NCI-H2196 treated with DMSO at 0.1 percent for 48 hours (cell line): ENCODE measurements at regions not wholly inside any gene's neighbourhood (a gene's known extent, or its start where the extent isn't known, plus 50 kb on each side); places are given as distances from the start of the nearest gene placed in this dataset.
"Not testable (repeated sequence)": the region's sequence is repeated elsewhere in the genome, so short reads cannot be mapped to it uniquely, and the experiment has no call there.

ENCODE experiments used
- DNase-seq: peaks from one replicate; lab custom pipeline; 2025; ENCODE audit not compliant: unreplicated experiment; lab: John Stamatoyannopoulos, UW

- DNase-seq = no peak
These were observed 127.3 kb downstream of the SPATA31D1 start for GRCh38 chr9:82115900-82116299.

- no peak for DNase-seq
These were observed 128.0 kb downstream of the SPATA31D1 start for GRCh38 chr9:82116556-82116955.

DNA sequence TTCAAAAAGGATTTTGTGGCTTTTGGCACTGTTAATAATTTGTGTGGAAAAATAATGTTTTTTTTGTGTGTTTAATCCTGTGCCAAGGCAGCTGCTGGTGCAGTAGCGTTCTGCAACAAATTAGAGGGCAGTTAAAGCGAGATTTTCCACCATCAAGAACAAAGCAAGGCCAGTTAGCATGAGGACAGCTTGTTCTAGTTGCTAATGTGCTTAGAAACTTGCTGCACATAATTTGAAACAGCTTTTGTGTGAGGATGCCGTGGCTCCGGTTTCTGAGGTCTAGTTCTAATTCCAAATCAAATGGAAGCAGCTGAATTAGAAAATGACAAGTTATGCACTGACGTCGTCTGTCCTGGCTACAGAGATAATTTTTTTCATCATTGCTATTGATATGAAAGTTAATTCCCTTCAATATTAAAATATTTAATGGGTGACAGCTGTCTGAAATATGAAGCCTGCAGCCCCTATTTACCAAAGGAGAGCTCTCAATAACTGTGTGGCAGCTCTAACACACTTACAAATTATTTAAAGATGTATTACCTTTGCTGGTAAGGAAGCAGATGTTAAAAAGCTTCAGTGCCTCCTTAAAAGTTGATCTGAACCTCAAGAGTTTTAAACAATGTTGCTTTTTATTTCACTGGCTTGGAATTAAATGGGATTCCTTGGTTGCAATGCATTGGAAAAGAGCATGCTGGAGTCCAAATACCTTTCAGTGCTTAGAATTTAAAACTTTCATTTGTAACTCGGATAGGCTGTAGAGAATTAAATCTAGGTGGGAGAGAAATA, 128.6 kb downstream of the SPATA31D1 start:
- DNase-seq = no peak

GRCh38 chr9:82122731-82123130, 134.2 kb downstream of the SPATA31D1 start:
- DNase-seq = no peak

GRCh38 chr9:82124090-82124489, 135.5 kb downstream of the SPATA31D1 start:
- no peak for DNase-seq

DNA sequence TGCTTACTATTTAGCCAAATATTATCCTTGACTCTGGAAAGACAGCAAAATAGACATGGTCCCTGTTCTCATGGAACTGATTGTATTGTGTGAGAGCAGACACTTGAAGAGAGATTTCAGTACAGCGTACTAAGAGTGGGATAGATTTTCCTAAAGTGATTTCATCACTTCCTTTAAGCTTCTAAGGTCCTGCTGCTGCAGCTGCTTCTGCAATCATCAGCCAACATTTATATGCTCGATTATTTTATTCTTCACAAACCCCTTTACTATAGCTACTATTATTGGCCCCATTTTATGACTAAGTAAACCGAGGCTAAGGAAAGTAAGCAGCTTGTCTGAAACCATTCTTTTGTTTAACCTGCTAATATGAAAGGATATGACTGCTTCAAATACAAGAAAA, 137.7 kb downstream of the SPATA31D1 start:
- DNase-seq = no peak

DNA sequence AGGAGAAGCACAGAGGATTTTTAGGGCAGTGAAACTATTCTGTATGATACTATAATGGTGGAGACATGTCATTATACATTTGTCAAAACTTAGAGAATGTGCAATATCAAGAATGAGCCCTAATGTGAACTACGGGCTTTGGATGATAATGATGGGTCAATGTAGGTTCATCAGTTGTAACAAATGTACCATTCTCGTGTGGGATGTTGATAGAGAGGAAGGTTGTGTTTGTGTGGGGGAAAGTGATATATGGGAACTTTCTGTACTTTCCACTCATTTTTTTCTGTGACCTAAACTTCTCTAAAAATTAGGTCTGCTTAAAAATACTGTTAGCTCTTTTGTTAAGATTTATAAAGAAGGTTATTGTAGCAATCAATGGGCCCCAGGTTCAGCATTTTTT, 138.9 kb downstream of the SPATA31D1 start:
- no peak for DNase-seq

DNA sequence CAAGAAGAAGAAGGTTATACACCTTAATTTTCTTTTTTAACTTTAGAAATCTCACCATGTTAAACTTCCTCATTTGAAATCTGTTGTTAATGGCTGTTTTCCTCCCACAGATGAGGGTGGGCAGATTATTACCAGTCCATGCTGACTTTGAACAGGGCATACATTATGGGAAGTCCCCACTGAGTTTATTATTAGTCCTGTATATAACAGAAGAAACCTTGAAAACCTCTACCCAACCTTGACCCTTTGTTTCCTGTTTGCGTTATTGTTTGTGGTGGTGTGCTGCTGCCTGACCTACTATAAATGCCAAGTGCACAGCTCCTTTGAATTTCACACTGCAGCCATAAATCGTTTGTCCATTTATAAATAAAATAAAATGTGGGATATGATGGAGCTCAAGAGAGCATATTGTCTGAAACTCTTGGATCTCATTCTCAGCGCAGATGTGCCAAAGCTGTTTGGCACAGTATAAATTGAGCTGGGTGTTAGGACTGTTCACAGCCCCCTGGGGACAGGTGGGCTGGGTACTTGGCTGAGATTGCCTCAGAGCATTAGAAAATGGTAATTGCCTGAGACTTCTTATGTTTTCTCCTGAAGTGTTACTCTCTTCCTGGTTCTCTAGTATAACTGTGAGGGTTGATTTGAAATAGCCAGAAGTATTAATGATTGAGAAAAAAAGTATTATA, 139.6 kb downstream of the SPATA31D1 start:
- DNase-seq = no peak

GRCh38 chr9:82129708-82130107, 141.1 kb downstream of the SPATA31D1 start:
- no peak for DNase-seq

DNA sequence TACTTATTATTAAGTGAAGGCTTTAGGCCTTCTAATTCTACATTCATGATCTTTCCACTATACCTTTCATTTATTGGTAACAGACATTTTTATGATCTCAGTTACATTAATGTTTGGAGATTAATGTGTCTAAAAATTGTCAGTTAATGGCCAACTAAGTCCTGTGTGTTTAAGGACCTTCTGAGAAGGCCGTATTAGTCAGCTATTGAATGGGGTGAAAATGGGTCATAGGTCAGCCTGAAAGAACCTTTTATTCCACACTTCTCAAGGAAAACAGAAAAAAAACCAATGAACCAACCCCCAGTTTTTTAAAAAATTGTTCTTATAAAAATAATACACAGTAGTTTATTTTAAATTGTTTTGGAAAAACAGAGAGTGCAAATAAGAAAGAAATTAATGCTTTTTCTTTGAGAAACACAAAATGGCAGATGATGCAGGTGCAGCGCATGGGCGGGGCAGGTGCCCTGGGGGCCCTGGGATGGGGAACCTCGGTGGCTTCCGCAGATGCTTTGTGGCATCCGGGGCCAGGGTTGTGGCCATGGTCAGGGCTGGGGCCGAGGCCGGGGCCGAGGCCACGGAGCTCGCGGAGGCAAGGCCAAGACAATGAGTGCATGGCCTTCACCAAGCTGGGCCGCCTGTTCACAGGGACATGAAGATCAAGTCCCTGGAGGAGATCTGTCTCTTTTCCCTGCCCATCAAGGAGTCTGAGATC, 141.9 kb downstream of the SPATA31D1 start:
- DNase-seq = no peak

GRCh38 chr9:82131072-82131471, 142.5 kb downstream of the SPATA31D1 start:
- DNase-seq = no peak

DNA sequence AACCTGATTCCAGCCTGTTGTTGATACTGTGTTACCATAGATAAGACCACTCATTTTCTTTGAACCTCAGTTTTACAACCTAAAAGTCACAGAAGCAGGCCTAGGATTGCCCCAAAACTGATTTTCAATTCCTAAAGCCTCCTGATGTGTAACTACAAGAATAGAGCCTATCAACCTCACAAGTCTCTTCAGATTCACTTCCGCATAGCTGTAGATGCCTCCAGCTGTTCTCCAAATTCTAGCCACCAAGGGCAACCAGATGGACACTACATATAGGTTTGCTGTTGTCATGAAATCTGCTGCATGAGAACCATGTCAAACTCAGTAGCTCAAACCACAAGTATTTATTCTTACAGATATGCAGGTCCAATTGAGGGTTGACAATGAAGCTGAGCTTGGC, 143.5 kb downstream of the SPATA31D1 start:
- no peak for DNase-seq

DNA sequence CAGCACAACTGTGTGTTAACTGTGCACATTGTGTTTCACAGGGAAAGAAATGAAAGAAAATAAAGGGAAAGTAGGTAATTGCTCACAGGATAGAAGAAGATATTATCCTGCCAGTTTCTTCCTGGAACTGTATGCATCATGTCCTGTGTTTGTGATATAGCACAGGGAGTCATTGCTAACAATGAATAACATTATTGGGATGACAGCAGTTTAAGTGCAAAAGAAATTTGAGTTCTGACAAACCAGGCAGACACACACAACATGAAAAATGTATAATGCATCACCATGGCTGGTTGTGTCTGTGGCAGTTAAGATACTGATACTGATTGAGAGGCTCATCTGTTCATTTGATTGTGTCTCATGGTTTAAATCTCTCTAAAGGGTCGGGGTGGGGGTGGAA, 145.4 kb downstream of the SPATA31D1 start:
- no peak for DNase-seq

DNA sequence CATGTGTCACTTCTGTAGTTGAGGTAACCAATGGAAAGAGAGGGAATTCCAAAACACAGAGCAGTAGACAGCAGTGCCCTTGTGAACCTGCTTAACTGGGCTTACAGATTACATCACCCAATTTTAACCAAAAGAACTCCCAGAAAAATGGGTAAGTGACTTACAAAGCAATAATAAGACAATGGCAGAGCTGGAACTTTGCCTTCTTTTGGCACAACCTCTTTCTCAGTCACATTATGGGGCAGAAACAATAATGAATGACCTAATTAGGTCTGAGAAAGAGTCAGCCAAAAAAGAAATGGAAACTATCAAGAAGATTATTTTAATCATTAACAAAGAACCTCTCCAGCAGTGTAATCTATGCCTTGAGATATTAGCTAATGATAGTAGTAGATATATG, 146.5 kb downstream of the SPATA31D1 start:
- no peak for DNase-seq

- not testable (repeated sequence) for DNase-seq
These were observed 149.5 kb downstream of the SPATA31D1 start for GRCh38 chr9:82138081-82138480.

GRCh38 chr9:82140471-82140870, 151.9 kb downstream of the SPATA31D1 start:
- DNase-seq = no peak

- no peak for DNase-seq
These were observed 156.2 kb downstream of the SPATA31D1 start for GRCh38 chr9:82144803-82145202.

DNA sequence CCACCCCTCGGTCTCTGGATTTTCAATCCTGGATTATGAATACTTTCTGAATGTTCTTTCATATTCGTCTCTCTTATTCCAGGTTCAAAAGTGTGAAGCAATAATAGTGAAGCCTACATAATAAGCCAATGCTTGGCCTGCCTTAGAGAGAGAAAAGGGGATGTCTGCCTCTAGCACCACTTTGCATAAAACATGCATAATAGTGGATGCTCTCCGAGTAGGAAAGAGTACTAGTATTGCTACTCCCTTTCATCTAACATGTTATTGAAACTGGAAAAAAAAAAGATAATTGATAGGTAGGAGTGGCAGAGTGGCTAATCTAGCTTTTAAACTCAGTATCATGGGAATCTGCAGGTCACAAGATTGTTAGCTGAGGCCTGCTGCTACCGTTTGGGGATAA, 158.1 kb downstream of the SPATA31D1 start:
- no peak for DNase-seq

DNA sequence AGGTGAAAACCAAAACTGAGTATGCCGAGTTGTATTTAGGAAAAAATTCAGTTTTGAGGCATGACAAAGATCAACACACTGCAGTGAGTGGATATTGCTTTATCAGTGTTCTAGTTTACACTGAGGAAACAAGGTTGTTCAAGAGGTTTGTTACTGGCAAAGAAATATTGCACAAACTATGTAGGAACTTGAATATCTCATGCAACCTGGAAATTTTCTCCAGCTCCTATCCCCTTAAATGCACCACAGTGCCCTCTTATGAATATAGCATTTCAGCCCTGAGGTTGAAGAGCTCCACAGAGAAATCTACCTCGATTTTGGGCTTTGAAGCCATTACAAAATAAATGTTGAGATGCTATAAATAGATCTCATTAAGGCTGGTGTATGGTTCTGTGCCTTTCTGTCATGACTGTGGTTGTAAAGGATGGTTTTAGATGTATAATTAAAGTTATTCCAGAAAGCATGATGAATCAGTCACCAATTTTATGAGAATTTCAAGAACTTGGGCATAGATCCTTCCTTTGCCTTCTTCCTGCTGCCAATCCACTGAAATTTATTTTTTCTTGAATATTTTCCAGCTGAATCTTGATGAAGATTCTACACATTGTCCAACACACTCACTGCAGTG, 159.3 kb downstream of the SPATA31D1 start:
- no peak for DNase-seq

GRCh38 chr9:82148426-82148810, 159.8 kb downstream of the SPATA31D1 start:
- no peak for DNase-seq

GRCh38 chr9:82148901-82149461, 160.4 kb downstream of the SPATA31D1 start:
- DNase-seq = no peak
